DMS153 treated with DMSO at 0.1 percent for 48 hours (cell line): ENCODE measurements at regions not wholly inside any gene's neighbourhood (a gene's known extent, or its start where the extent isn't known, plus 50 kb on each side); places are given as distances from the start of the nearest gene placed in this dataset.
"Not testable (repeated sequence)": the region's sequence is repeated elsewhere in the genome, so short reads cannot be mapped to it uniquely, and the experiment has no call there.

ENCODE experiments used
- DNase-seq: peaks from one replicate; lab custom pipeline; 2025; ENCODE audit not compliant: unreplicated experiment; lab: John Stamatoyannopoulos, UW

GRCh38 chr22:22122348-22123117 lies 122.1 kb upstream of the VPREB1 start:
- DNase-seq = no peak

- no peak for DNase-seq
These were observed 123.1 kb upstream of the VPREB1 start for GRCh38 chr22:22121445-22121844.

GRCh38 chr22:22120160-22120559 lies 124.4 kb upstream of the VPREB1 start:
- DNase-seq = no peak

- DNase-seq = no peak
These were observed 125.6 kb upstream of the VPREB1 start for GRCh38 chr22:22118987-22119386.

- not testable (repeated sequence) for DNase-seq
These were observed 126.6 kb upstream of the VPREB1 start for GRCh38 chr22:22117864-22118544.

GRCh38 chr22:22116997-22117770 lies 127.4 kb upstream of the VPREB1 start:
- not testable (repeated sequence) for DNase-seq

GRCh38 chr22:22113701-22114100 lies 130.9 kb upstream of the VPREB1 start:
- DNase-seq = no peak

GRCh38 chr22:22112533-22113294 lies 130.1 kb upstream of the TOP3B start:
- no peak for DNase-seq

GRCh38 chr22:22111983-22112382 lies 129.4 kb upstream of the TOP3B start:
- DNase-seq = no peak

GRCh38 chr22:22111267-22111751 lies 128.7 kb upstream of the TOP3B start:
- DNase-seq = no peak

- DNase-seq = no peak
These were observed 128.1 kb upstream of the TOP3B start for GRCh38 chr22:22110548-22111266.

GRCh38 chr22:22109693-22110466 lies 127.3 kb upstream of the TOP3B start:
- no peak for DNase-seq

- DNase-seq = no peak
These were observed 124.3 kb upstream of the TOP3B start for GRCh38 chr22:22106855-22107254.

GRCh38 chr22:22105364-22105763 lies 122.8 kb upstream of the TOP3B start:
- no peak for DNase-seq

GRCh38 chr22:22103078-22103875 lies 120.7 kb upstream of the TOP3B start:
- no peak for DNase-seq

GRCh38 chr22:22099833-22100812 lies 117.5 kb upstream of the TOP3B start:
- no peak for DNase-seq

GRCh38 chr22:22099194-22099486 lies 116.6 kb upstream of the TOP3B start:
- DNase-seq = no peak
